Loucy (cell line): ENCODE measurements at regions not wholly inside any gene's neighbourhood (a gene's known extent, or its start where the extent isn't known, plus 50 kb on each side); places are given as distances from the start of the nearest gene placed in this dataset.

ENCODE experiments used
- CTCF ChIP-seq: fragments of 200-600 bp; sonication (generic); conservative IDR thresholded peaks from 2 replicates; pipeline ENCODE4 v1.5.1; 2014; ENCODE audit warnings: mild to moderate bottlenecking, antibody characterized with exemption, low read length
- EZH2phosphoT487 ChIP-seq: fragments of 200-600 bp; IDR thresholded peaks from 2 replicates; pipeline ENCODE4 v1.6.1; 2018; ENCODE audit warnings: antibody characterized with exemption, mild to moderate bottlenecking, moderate library complexity, borderline replicate concordance

GRCh38 chr16:63617047-63617989, 1504.5 kb downstream of the CDH11 start:
- TF ChIP-seq CTCF (no peak), EZH2phosphoT487 (no peak)
